Ishikawa (cell line): ENCODE measurements at regions not wholly inside any gene's neighbourhood (a gene's known extent, or its start where the extent isn't known, plus 50 kb on each side); places are given as distances from the start of the nearest gene placed in this dataset.

Experiments
- CEBPB ChIP-seq: IDR thresholded peaks from 2 replicates; pipeline ENCODE4 v1.6.1; 2012
- EGR1 ChIP-seq: IDR thresholded peaks from 2 replicates; pipeline ENCODE4 v1.6.1; 2012
- EP300 ChIP-seq: IDR thresholded peaks from 2 replicates; pipeline ENCODE4 v1.6.1; 2012; ENCODE audit warnings: borderline replicate concordance
- REST ChIP-seq: IDR thresholded peaks from 2 replicates; pipeline ENCODE4 v1.6.1; 2012; ENCODE audit warnings: low read depth, mild to moderate bottlenecking

GRCh38 chr3:64932016-64932518 lies 244.3 kb upstream of the ADAMTS9 start:
- TF ChIP-seq EP300: no peak
- TF ChIP-seq CEBPB: no peak
- TF ChIP-seq EGR1: no peak
- no peak for TF ChIP-seq REST
